ENCODE measurements at regions not wholly inside any gene's neighbourhood (a gene's known extent, or its start where the extent isn't known, plus 50 kb on each side); places are given as distances from the start of the nearest gene placed in this dataset.

GRCh38 chr16:17589898-17590297, 119.1 kb upstream of the XYLT1 start:
- Histone ChIP-seq H3K4me3 (ENCODE audit: low read depth in 1 of 5, low read length in 5 of 5) (no peak overlapping the region), H3K27me3 (ENCODE audit: control insufficient read depth in 5 of 5, insufficient read depth in 4 of 5, low read length in 5 of 5) (no peaks in the 10 kb centered on the region), H3K27ac (ENCODE audit: low read depth, low read length) (no peak overlapping the region), H3K9ac (ENCODE audit: low read length in 5 of 5) (no peak overlapping the region), H3K36me3 (ENCODE audit: control insufficient read depth in 5 of 5, insufficient read depth in 5 of 5, low read length in 5 of 5) (no peaks in the 10 kb centered on the region), H3K9me3 (ENCODE audit: control insufficient read depth in 5 of 5, low read length in 5 of 5) (peaks cover 0 to 9% (median 0%) of the 10 kb centered on the region in 5 donors), H3K4me1 (ENCODE audit: control insufficient read depth in 5 of 5, insufficient read depth in 5 of 5, low read length in 5 of 5) (no peaks in the 10 kb centered on the region)

GRCh38 chr16:17585449-17586074, 114.8 kb upstream of the XYLT1 start:
- Histone ChIP-seq H3K36me3 (ENCODE audit: control insufficient read depth in 5 of 5, insufficient read depth in 5 of 5, low read length in 5 of 5) (no peaks in the 10 kb centered on the region), H3K4me1 (ENCODE audit: control insufficient read depth in 5 of 5, insufficient read depth in 5 of 5, low read length in 5 of 5) (no peaks in the 10 kb centered on the region), H3K4me3 (ENCODE audit: low read depth in 1 of 5, low read length in 5 of 5) (no peak overlapping the region), H3K9me3 (ENCODE audit: control insufficient read depth in 5 of 5, low read length in 5 of 5) (peaks cover 0 to 13% (median 6%) of the 10 kb centered on the region in 5 donors), H3K9ac (ENCODE audit: low read length in 5 of 5) (no peak overlapping the region), H3K27ac (ENCODE audit: low read depth, low read length) (no peak overlapping the region), H3K27me3 (ENCODE audit: control insufficient read depth in 5 of 5, insufficient read depth in 4 of 5, low read length in 5 of 5) (no peaks in the 10 kb centered on the region)

GRCh38 chr16:17578981-17579874, 108.5 kb upstream of the XYLT1 start:
- no peak overlapping the region for H3K9ac ChIP-seq (ENCODE audit: low read length in 5 of 5)

GRCh38 chr16:17574256-17574655, 103.5 kb upstream of the XYLT1 start:
- Histone ChIP-seq H3K27me3 (ENCODE audit: control insufficient read depth in 5 of 5, insufficient read depth in 4 of 5, low read length in 5 of 5) (peaks cover 0 to 4% (median 0%) of the 10 kb centered on the region in 5 donors), H3K9ac (ENCODE audit: low read length in 5 of 5) (no peak overlapping the region)

More at GRCh38 chr16:17578981-17579874, 108.5 kb upstream of the XYLT1 start:
- Histone ChIP-seq H3K9me3 (ENCODE audit: control insufficient read depth in 5 of 5, low read length in 5 of 5) (peaks cover 0 to 7% (median 0%) of the 10 kb centered on the region in 5 donors), H3K4me3 (ENCODE audit: low read depth in 1 of 5, low read length in 5 of 5) (peak overlapping the region in 1 of 5 donors; percentile 43), H3K27me3 (ENCODE audit: control insufficient read depth in 5 of 5, insufficient read depth in 4 of 5, low read length in 5 of 5) (no peaks in the 10 kb centered on the region), H3K27ac (ENCODE audit: low read depth, low read length) (no peak overlapping the region), H3K4me1 (ENCODE audit: control insufficient read depth in 5 of 5, insufficient read depth in 5 of 5, low read length in 5 of 5) (peaks cover 4 to 8% (median 5%) of the 10 kb centered on the region in 5 donors), H3K36me3 (ENCODE audit: control insufficient read depth in 5 of 5, insufficient read depth in 5 of 5, low read length in 5 of 5) (no peaks in the 10 kb centered on the region)

GRCh38 chr16:17572145-17572544, 101.4 kb upstream of the XYLT1 start:
- Histone ChIP-seq H3K36me3 (ENCODE audit: control insufficient read depth in 5 of 5, insufficient read depth in 5 of 5, low read length in 5 of 5) (no peaks in the 10 kb centered on the region), H3K9ac (ENCODE audit: low read length in 5 of 5) (no peak overlapping the region), H3K27me3 (ENCODE audit: control insufficient read depth in 5 of 5, insufficient read depth in 4 of 5, low read length in 5 of 5) (peaks cover 0 to 4% (median 0%) of the 10 kb centered on the region in 5 donors), H3K4me1 (ENCODE audit: control insufficient read depth in 5 of 5, insufficient read depth in 5 of 5, low read length in 5 of 5) (no peaks in the 10 kb centered on the region), H3K4me3 (ENCODE audit: low read depth in 1 of 5, low read length in 5 of 5) (no peak overlapping the region), H3K27ac (ENCODE audit: low read depth, low read length) (no peak overlapping the region), H3K9me3 (ENCODE audit: control insufficient read depth in 5 of 5, low read length in 5 of 5) (no peaks in the 10 kb centered on the region)

More at GRCh38 chr16:17574256-17574655, 103.5 kb upstream of the XYLT1 start:
- Histone ChIP-seq H3K4me3 (ENCODE audit: low read depth in 1 of 5, low read length in 5 of 5) (no peak overlapping the region), H3K9me3 (ENCODE audit: control insufficient read depth in 5 of 5, low read length in 5 of 5) (no peaks in the 10 kb centered on the region), H3K27ac (ENCODE audit: low read depth, low read length) (no peak overlapping the region), H3K4me1 (ENCODE audit: control insufficient read depth in 5 of 5, insufficient read depth in 5 of 5, low read length in 5 of 5) (peaks cover 0 to 4% (median 3%) of the 10 kb centered on the region in 5 donors), H3K36me3 (ENCODE audit: control insufficient read depth in 5 of 5, insufficient read depth in 5 of 5, low read length in 5 of 5) (no peaks in the 10 kb centered on the region)

GRCh38 chr16:17571499-17572093, 100.8 kb upstream of the XYLT1 start:
- Histone ChIP-seq H3K36me3 (ENCODE audit: control insufficient read depth in 5 of 5, insufficient read depth in 5 of 5, low read length in 5 of 5) (no peaks in the 10 kb centered on the region), H3K27ac (ENCODE audit: low read depth, low read length) (no peak overlapping the region), H3K4me1 (ENCODE audit: control insufficient read depth in 5 of 5, insufficient read depth in 5 of 5, low read length in 5 of 5) (no peaks in the 10 kb centered on the region), H3K4me3 (ENCODE audit: low read depth in 1 of 5, low read length in 5 of 5) (no peak overlapping the region), H3K9ac (ENCODE audit: low read length in 5 of 5) (no peak overlapping the region), H3K9me3 (ENCODE audit: control insufficient read depth in 5 of 5, low read length in 5 of 5) (no peaks in the 10 kb centered on the region), H3K27me3 (ENCODE audit: control insufficient read depth in 5 of 5, insufficient read depth in 4 of 5, low read length in 5 of 5) (peaks cover 0 to 4% (median 0%) of the 10 kb centered on the region in 5 donors)

GRCh38 chr16:17568239-17568638, 97.5 kb upstream of the XYLT1 start:
- Histone ChIP-seq H3K9ac (ENCODE audit: low read length in 5 of 5) (no peak overlapping the region), H3K27me3 (ENCODE audit: control insufficient read depth in 5 of 5, insufficient read depth in 4 of 5, low read length in 5 of 5) (no peaks in the 10 kb centered on the region), H3K4me3 (ENCODE audit: low read depth in 1 of 5, low read length in 5 of 5) (no peak overlapping the region), H3K36me3 (ENCODE audit: control insufficient read depth in 5 of 5, insufficient read depth in 5 of 5, low read length in 5 of 5) (no peaks in the 10 kb centered on the region), H3K9me3 (ENCODE audit: control insufficient read depth in 5 of 5, low read length in 5 of 5) (peaks cover 0 to 4% (median 4%) of the 10 kb centered on the region in 5 donors), H3K27ac (ENCODE audit: low read depth, low read length) (no peak overlapping the region), H3K4me1 (ENCODE audit: control insufficient read depth in 5 of 5, insufficient read depth in 5 of 5, low read length in 5 of 5) (peaks cover 0 to 3% (median 0%) of the 10 kb centered on the region in 5 donors)

- Histone ChIP-seq H3K4me1 (ENCODE audit: control insufficient read depth in 5 of 5, insufficient read depth in 5 of 5, low read length in 5 of 5) (peaks cover 0 to 3% (median 0%) of the 10 kb centered on the region in 5 donors), H3K9ac (ENCODE audit: low read length in 5 of 5) (no peak overlapping the region), H3K9me3 (ENCODE audit: control insufficient read depth in 5 of 5, low read length in 5 of 5) (peaks cover 0 to 4% (median 4%) of the 10 kb centered on the region in 5 donors), H3K27ac (ENCODE audit: low read depth, low read length) (no peak overlapping the region), H3K36me3 (ENCODE audit: control insufficient read depth in 5 of 5, insufficient read depth in 5 of 5, low read length in 5 of 5) (no peaks in the 10 kb centered on the region), H3K4me3 (ENCODE audit: low read depth in 1 of 5, low read length in 5 of 5) (no peak overlapping the region), H3K27me3 (ENCODE audit: control insufficient read depth in 5 of 5, insufficient read depth in 4 of 5, low read length in 5 of 5) (peaks cover 0 to 2% (median 0%) of the 10 kb centered on the region in 5 donors)
Measured at GRCh38 chr16:17567455-17567854, 96.7 kb upstream of the XYLT1 start.

GRCh38 chr16:17566656-17567450, 96.1 kb upstream of the XYLT1 start:
- Histone ChIP-seq H3K36me3 (ENCODE audit: control insufficient read depth in 5 of 5, insufficient read depth in 5 of 5, low read length in 5 of 5) (no peaks in the 10 kb centered on the region), H3K4me3 (ENCODE audit: low read depth in 1 of 5, low read length in 5 of 5) (no peak overlapping the region), H3K9me3 (ENCODE audit: control insufficient read depth in 5 of 5, low read length in 5 of 5) (peaks cover 0 to 4% (median 4%) of the 10 kb centered on the region in 5 donors), H3K27me3 (ENCODE audit: control insufficient read depth in 5 of 5, insufficient read depth in 4 of 5, low read length in 5 of 5) (peaks cover 0 to 2% (median 0%) of the 10 kb centered on the region in 5 donors), H3K27ac (ENCODE audit: low read depth, low read length) (no peak overlapping the region), H3K4me1 (ENCODE audit: control insufficient read depth in 5 of 5, insufficient read depth in 5 of 5, low read length in 5 of 5) (peaks cover 0 to 3% (median 0%) of the 10 kb centered on the region in 5 donors), H3K9ac (ENCODE audit: low read length in 5 of 5) (no peak overlapping the region)
